GM18526 (cell line): ENCODE measurements at regions not wholly inside any gene's neighbourhood (a gene's known extent, or its start where the extent isn't known, plus 50 kb on each side); places are given as distances from the start of the nearest gene placed in this dataset.

Experiments
- POLR2A ChIP-seq: IDR thresholded peaks from 3 replicates; pipeline ENCODE4 v1.6.1; 2011; ENCODE audit not compliant: insufficient read length; ENCODE audit errors: extremely low read depth

- TF ChIP-seq POLR2A = no peak
These were observed 66.1 kb upstream of the ID2 start for GRCh38 chr2:8615576-8616281.

GRCh38 chr2:8617048-8617447 lies 64.8 kb upstream of the ID2 start:
- no peak for TF ChIP-seq POLR2A

- no peak for TF ChIP-seq POLR2A
These were observed 64.3 kb upstream of the ID2 start for GRCh38 chr2:8617590-8617989.

- TF ChIP-seq POLR2A = no peak
These were observed 62.8 kb upstream of the ID2 start for GRCh38 chr2:8619071-8619470.

GRCh38 chr2:8620611-8621382 lies 61.1 kb upstream of the ID2 start:
- no peak for TF ChIP-seq POLR2A

GRCh38 chr2:8622199-8622911 lies 59.5 kb upstream of the ID2 start:
- no peak for TF ChIP-seq POLR2A

- no peak for TF ChIP-seq POLR2A
These were observed 58.9 kb upstream of the ID2 start for GRCh38 chr2:8622924-8623465.

- no peak for TF ChIP-seq POLR2A
These were observed 58.3 kb upstream of the ID2 start for GRCh38 chr2:8623576-8623957.

GRCh38 chr2:8623958-8624591 lies 57.8 kb upstream of the ID2 start:
- TF ChIP-seq POLR2A = no peak

- no peak for TF ChIP-seq POLR2A
These were observed 56.9 kb upstream of the ID2 start for GRCh38 chr2:8624855-8625398.

GRCh38 chr2:8625399-8626300 lies 56.2 kb upstream of the ID2 start:
- no peak for TF ChIP-seq POLR2A

GRCh38 chr2:8626572-8626971 lies 55.3 kb upstream of the ID2 start:
- TF ChIP-seq POLR2A = no peak

- TF ChIP-seq POLR2A = no peak
These were observed 54.7 kb upstream of the ID2 start for GRCh38 chr2:8627019-8627691.

- no peak for TF ChIP-seq POLR2A
These were observed 54.2 kb upstream of the ID2 start for GRCh38 chr2:8627692-8628085.
